Sigmoid colon (tissue), 3 donors: ENCODE measurements at regions not wholly inside any gene's neighbourhood (a gene's known extent, or its start where the extent isn't known, plus 50 kb on each side); places are given as distances from the start of the nearest gene placed in this dataset.
"Not testable (repeated sequence)": the region's sequence is repeated elsewhere in the genome, so short reads cannot be mapped to it uniquely, and the experiment has no call there.

Source experiments
- POLR2A ChIP-seq, 2 donors: fragments of 450-650 bp; IDR thresholded peaks; one replicate each; pipeline ENCODE4 v1.6.1; 2016; ENCODE audit warnings: antibody characterized with exemption in 2 of 2, mild to moderate bottlenecking in 2 of 2, moderate library complexity in 2 of 2
- TF ChIP-seq, protein P1 (sequence below), 4 experiments: fragments of 450-650 bp in 3 of 4; fragments of 200-600 bp in 1 of 4; IDR thresholded peaks; one replicate each; pipeline ENCODE4 v1.5.1; 2016 to 2019; ENCODE audit warnings: antibody characterized with exemption in 4 of 4, mild to moderate bottlenecking in 3 of 4, moderate library complexity in 2 of 4

DNA sequence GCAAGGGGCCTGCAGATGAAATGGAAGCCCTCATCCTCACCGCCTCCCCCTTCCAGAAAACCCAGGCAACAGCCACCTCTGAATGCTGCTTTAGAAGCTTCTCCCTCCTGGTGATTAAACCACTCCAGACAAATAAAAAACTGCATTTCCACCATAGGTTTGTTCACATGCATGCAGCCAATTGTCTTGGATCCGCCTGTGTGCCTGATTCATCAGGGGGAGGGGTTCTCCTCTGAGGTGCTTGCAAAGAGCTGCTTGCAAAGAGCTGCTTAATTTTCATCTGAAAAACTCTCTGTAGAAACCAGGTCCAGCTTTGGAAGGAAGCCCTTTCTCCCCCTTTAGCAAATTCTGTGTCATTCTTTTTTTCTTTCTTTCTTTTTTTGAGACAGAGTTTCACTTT, 100.6 kb downstream of the DEFB131A start:
- TF ChIP-seq, protein P1, sequence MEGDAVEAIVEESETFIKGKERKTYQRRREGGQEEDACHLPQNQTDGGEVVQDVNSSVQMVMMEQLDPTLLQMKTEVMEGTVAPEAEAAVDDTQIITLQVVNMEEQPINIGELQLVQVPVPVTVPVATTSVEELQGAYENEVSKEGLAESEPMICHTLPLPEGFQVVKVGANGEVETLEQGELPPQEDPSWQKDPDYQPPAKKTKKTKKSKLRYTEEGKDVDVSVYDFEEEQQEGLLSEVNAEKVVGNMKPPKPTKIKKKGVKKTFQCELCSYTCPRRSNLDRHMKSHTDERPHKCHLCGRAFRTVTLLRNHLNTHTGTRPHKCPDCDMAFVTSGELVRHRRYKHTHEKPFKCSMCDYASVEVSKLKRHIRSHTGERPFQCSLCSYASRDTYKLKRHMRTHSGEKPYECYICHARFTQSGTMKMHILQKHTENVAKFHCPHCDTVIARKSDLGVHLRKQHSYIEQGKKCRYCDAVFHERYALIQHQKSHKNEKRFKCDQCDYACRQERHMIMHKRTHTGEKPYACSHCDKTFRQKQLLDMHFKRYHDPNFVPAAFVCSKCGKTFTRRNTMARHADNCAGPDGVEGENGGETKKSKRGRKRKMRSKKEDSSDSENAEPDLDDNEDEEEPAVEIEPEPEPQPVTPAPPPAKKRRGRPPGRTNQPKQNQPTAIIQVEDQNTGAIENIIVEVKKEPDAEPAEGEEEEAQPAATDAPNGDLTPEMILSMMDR (IDR thresholded peaks at IDR 0.05) = not testable (repeated sequence)
- not testable (repeated sequence) for TF ChIP-seq POLR2A (IDR thresholded peaks at IDR 0.05)
